Glomerular visceral epithelial cell (primary cell): ENCODE measurements at regions not wholly inside any gene's neighbourhood (a gene's known extent, or its start where the extent isn't known, plus 50 kb on each side); places are given as distances from the start of the nearest gene placed in this dataset.
"Not testable (repeated sequence)": the region's sequence is repeated elsewhere in the genome, so short reads cannot be mapped to it uniquely, and the experiment has no call there.

ENCODE experiments used
- DNase-seq: peaks from one replicate; pipeline ENCODE4 v3.0.0-alpha.2; 2016; ENCODE audit errors: extremely low spot score

DNA sequence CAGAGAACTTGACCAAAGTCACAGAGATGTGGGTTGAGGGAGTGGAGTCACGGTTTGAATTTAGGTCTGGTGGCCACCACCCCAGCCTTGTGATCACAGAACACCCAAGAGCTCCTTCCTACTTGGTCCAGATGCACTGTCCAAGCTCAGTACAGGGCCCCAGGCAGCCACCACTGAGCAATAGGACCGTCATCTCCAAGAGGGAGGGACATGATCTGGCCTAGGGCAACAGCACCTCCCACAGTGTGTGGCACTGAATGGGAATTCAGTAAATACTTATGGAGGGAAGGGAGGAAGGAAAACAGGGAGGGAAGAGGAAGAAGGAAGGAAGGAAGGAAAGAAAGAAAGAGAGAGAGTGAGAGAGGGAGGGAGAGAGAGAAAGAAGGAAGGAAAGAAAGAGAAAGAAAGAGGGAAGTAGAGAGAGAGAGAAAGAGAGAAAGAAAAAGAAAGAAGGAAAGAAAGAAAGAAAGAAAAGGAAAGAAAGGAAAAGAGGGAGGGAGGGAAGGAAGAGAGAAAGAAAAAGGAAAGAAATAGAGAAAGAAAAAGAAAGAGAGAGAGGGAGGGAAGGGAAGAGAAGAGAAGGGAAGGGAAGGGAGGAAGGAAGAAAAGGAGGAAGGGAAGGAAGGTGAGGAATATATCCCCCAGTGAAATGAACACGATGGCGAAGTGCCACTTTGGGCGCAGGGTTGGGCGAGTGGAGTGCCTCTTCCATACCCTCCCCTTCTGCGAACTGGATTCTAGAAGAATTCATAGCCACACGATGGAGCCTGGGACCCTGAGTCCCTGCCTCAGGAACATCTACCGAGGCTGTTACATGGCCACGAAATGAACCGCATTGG, 243.7 kb downstream of the TFAP2C start:
- DNase-seq, result no peak

DNA sequence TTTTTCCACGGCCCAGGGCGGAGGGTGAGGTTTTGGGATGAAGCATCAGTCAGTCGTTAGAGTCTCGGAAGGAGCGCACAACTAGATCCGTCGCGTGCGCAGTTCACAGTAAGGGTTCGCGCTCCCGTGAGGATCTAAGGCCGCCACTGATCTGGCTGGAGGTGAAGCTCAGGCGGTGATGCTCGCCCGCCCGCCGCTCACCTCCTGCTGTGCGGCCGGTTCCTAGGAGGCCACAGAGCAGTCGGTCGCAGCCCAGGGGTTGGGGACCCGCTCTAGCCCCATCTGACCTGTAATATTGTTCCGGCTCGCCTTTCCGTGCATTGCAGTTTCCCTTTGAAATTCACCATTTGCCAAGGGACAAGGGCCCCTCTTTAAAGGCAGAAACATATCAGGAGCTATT, 244.7 kb downstream of the TFAP2C start:
- DNase-seq, result no peak

GRCh38 chr20:56875052-56875659, 246.1 kb downstream of the TFAP2C start:
- peak; percentile 3 for DNase-seq

DNA sequence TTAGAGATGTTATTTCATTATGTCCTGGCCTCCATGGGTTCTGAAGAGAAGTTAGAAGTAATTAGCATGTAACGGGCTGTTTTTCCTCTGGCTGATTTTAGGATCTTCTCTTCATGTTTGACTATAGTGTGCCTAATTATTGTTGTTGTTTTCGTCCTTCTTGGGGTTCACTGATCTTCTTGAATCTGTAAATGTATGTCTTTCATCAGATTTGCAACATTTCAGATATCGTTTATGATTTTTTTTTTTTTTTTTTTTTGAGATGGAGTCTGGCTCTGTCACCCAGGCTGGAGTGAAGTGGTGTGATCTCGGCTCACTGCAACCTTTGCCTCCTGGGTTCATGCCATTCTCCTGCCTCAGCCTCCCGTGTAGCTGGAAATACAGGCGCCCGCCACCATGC, 246.7 kb downstream of the TFAP2C start:
- DNase-seq, result no peak

DNA sequence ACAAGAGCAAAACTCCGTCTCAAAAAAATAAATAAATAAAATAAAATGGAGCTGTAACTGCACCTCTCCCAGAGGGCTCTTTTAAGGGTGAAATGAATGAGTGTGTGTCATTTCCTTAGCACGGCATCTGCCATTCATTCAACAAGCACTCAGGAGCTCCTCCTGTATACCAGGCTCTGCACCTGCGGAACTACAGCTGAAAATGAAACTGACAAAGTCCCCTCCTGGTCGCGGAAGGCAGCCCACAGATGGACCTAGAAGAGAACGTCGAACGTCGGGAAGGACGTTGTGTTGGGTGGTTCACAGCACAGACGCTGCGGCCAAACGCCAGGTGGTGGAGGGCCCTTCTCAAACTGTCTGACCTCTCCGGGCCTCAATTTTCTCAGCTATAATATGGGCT, 256.4 kb downstream of the TFAP2C start:
- DNase-seq, result no peak

- no peak for DNase-seq
Observed at GRCh38 chr20:56890011-56890410, 260.9 kb downstream of the TFAP2C start.

- no peak for DNase-seq
Observed at GRCh38 chr20:56893226-56893917, 264.3 kb downstream of the TFAP2C start.

DNA sequence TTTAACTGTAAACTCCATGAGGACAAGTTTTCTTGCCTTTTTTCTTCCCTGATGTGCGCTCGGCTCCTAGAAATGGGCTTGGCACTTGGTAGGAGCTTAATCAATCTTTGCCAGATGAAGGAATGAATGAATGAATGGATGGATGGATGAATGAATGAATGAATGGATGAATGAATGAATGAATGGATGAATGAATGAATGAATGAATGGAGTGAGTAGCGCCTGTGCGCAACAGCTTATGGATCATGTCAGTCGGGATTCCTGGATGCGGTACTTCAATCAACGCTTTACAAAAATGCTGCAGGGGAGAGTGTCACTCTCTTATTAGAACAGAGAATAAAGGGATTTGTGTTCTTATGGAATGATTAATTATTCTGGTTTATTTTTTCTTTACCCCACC, 267.3 kb downstream of the TFAP2C start:
- no peak for DNase-seq

GRCh38 chr20:56897318-56897957, 268.3 kb downstream of the TFAP2C start:
- DNase-seq, result no peak

DNA sequence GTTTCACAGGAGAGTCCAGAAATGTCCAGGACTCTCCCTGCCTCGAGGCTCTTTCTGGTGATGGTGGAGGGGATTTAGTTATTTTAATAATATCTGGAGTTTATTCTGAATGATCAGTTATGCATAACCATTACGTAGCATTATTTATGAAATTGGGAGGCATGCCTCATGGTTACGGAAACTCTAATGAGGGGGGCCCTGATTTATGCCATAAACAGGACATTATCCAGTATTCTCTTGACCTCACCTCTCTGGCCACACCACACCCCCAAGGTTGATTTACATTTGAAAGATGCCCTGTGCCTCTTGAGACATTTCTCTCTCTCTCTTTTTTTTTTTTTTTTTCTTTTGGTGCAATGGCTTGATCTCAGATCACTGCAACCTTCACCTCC, 268.8 kb downstream of the TFAP2C start:
- DNase-seq, result no peak

DNA sequence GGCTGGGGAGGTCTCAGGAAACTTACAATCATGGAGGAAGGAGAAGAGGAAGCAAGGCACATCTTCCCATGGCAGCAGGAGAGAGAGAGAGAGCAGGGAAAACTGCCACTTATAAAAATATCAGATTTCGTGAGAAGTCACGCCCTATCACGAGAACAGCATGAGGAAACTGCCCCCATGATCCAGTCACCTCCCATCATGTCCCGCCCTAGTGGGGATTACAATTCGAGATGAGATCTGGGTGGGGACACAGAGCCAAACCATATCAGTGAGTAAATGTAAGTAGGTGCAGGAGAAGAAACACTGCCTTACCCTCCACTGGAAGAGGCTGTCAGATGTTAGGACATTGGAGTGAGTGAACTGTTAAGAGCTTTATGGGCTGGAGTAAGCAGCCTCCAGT, 270.4 kb downstream of the TFAP2C start:
- no peak for DNase-seq

GRCh38 chr20:56900252-56900651, 271.1 kb downstream of the TFAP2C start:
- DNase-seq, result no peak

DNA sequence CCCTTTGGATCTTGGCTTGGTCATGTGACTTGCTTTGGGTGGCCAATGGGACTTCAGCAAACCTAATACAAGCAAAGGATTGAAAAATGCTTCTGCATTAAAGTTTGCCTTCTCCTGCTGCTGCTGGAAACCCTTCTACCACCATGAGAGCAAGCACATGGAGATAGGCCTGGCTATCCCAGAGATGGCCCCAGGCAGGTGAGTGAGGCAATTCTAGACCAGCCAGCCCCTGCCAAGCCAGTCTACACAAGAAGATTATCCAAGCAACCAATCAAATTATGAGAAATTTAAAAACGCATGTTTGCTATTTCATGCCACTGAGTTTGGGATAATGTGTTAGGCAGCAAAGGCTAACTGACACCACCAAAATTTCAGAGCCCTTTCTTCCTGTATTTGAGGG, 274.3 kb downstream of the TFAP2C start:
- DNase-seq, result no peak

DNA sequence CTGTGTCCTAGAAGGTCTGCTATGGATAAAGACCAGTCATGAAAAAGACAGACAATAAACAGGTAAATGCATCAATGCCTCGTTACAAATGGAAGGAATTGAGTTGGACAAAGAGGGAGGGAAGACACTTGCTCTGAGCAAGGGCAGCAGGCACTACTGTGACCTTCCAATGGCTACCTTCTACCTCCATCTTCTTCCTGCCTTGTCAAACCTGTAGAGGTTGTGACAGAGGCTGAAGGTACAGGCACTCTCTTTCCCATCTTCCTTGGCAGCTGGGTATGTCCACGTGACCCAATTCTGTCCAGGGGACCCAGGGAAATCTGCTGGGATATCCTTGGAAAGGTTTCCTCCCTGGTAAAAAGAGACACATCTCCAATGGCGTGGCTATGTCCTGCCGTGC, 274.8 kb downstream of the TFAP2C start:
- DNase-seq, result no peak

GRCh38 chr20:56909918-56910714, 281.0 kb downstream of the TFAP2C start:
- no peak for DNase-seq

- no peak for DNase-seq
Observed at GRCh38 chr20:56911946-56912345, 282.8 kb downstream of the TFAP2C start.

GRCh38 chr20:56914532-56914931, 285.4 kb downstream of the TFAP2C start:
- DNase-seq, result no peak

DNA sequence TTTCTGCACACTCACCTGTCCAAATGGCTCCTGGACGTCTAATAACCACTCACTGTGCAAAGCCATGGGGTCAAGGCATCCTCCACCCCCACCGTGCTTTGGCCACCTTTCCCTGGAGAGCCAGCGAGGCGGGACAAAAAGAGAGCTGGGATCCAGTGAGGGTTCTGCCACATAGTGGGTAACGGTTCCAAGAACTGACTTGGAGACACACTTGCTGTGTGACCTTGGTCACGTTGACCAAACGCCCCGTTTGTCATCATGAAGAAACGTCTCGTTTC, 287.2 kb downstream of the TFAP2C start:
- DNase-seq, result no peak

DNA sequence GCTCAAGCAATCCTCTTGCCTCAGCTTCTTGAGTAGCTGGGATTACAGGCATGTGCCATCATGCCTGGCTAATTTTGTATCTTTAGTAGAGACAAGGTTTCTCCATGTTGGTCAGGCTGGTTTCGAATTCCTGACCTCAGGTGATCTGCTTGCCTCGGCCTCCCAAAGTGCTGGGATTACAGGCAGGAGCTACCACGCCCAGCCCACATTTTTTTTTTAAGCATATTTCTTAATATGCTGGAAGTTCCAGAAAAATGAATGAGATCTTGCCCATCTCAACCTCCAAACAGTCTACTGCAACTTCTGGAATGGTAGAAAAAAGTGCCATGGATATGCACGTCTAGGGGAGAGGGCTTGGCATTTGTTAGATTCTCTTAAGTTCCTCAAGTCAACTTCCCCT, 290.9 kb downstream of the TFAP2C start:
- DNase-seq, result not testable (repeated sequence)

DNA sequence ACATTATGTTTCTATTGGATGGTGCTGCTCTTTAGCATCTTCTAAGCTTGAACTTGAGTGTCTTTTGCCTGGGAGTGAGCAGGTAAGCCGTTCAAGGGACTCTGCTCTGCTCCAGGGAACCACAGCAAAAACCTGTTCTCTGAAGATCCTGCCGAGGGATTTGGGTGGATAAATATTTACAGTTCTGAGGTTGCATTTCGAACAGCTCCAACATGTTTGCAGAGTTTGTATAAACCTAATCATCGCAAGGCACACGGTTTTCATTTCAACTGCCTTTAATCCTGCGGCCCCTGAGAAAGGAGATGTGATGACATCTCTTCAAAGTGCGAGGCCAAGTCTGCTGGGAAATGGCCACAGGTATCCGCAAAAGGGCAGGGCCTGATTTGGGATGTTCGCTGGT, 293.4 kb downstream of the TFAP2C start:
- no peak for DNase-seq

- no peak for DNase-seq
Observed at GRCh38 chr20:56924292-56925081, 295.4 kb downstream of the TFAP2C start.
